ENCODE measurements at regions not wholly inside any gene's neighbourhood (a gene's known extent, or its start where the extent isn't known, plus 50 kb on each side); places are given as distances from the start of the nearest gene placed in this dataset.

DNA sequence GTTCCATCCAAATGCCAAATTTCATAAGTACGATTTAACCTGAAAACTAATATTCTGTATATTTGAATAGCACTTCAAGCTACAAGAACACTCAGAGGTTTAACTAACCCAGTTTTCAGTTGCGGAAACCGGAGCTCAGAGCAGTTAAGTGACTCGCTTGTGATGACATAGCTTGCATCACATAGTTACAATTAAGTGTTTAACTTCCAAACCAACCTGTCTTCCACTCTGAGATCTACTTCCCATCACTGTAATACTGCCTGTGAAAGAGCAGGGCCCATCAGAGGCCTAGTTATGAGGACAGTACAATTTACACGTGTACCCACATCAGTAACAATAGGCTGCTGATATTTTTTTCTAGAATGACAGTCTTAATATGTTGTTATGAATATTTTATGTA is 120.3 kb downstream of the MAD2L1 start:
- H3K27ac ChIP-seq, result no peak overlapping the region
- H3K27me3 ChIP-seq, result no peaks in the 10 kb centered on the region
- H3K4me3 ChIP-seq, result no peak overlapping the region
- TF ChIP-seq, protein P1, sequence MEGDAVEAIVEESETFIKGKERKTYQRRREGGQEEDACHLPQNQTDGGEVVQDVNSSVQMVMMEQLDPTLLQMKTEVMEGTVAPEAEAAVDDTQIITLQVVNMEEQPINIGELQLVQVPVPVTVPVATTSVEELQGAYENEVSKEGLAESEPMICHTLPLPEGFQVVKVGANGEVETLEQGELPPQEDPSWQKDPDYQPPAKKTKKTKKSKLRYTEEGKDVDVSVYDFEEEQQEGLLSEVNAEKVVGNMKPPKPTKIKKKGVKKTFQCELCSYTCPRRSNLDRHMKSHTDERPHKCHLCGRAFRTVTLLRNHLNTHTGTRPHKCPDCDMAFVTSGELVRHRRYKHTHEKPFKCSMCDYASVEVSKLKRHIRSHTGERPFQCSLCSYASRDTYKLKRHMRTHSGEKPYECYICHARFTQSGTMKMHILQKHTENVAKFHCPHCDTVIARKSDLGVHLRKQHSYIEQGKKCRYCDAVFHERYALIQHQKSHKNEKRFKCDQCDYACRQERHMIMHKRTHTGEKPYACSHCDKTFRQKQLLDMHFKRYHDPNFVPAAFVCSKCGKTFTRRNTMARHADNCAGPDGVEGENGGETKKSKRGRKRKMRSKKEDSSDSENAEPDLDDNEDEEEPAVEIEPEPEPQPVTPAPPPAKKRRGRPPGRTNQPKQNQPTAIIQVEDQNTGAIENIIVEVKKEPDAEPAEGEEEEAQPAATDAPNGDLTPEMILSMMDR (IDR thresholded peaks at IDR 0.05), result no peak
- TF ChIP-seq POLR2AphosphoS5 (IDR thresholded peaks at IDR 0.05) (no peak), EP300 (IDR thresholded peaks at IDR 0.05) (no peak), POLR2A (IDR thresholded peaks at IDR 0.05) (no peak)
- 71% methylated on average over 5 of the region's 5 CpGs for whole genome bisulfite sequencing
- H3K9me3 ChIP-seq, result no peaks in the 10 kb centered on the region
- no peak for DNase-seq (ENCODE audit: low spot score in 2 of 2)
- no peaks in the 10 kb centered on the region for H3K4me1 ChIP-seq
- H3K36me3 ChIP-seq, result no peaks in the 10 kb centered on the region

DNA sequence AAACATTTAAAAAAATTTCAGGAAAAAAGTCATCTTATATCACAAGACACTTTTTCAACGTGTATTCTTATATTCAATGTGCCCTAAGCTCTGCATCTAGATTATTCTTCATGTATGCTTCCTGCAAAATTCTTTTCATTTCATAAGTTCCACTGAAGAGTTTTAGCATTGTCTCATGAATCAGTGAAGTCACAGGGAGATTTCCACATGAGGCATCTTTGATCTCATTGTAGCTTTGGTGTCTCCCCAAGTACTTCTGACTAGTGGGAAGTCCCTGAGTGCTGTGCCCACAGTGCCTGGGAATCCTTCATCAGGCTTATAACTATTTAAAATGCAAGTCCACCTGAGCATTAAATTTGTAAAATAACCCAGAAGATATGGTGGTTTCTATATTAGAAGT is 123.8 kb downstream of the MAD2L1 start:
- TF ChIP-seq POLR2A (IDR thresholded peaks at IDR 0.05) (no peak), POLR2AphosphoS5 (IDR thresholded peaks at IDR 0.05) (no peak), EP300 (IDR thresholded peaks at IDR 0.05) (no peak)
- TF ChIP-seq, protein P1 (IDR thresholded peaks at IDR 0.05), result no peak
- WGBS, result 75% methylated on average over 1 of the region's 1 CpG
- Histone ChIP-seq H3K27ac (no peak overlapping the region), H3K27me3 (no peaks in the 10 kb centered on the region), H3K9me3 (no peaks in the 10 kb centered on the region), H3K36me3 (no peaks in the 10 kb centered on the region), H3K4me1 (no peaks in the 10 kb centered on the region), H3K4me3 (no peak overlapping the region)
- DNase-seq (ENCODE audit: low spot score in 2 of 2), result no peak

DNA sequence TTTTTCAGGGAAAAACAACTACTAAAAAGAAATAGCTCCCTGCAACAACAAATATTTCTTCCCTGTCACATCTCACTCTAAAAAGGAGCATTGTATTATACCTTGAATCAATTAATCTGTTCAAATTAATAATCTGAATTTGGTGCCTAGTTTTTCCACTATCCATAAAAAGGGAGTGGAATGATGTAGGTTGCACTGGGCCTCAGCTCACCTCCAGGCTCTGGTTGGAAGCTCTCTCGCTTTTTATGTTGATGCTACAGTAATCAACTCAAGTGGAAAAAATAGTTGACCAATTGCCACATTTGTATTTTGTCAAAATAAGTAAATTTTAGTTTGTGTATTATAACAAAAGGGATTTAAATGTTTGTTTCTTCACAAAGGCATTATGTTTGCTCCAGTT is 126.1 kb downstream of the MAD2L1 start:
- no peaks in the 10 kb centered on the region for H3K36me3 ChIP-seq
- no peaks in the 10 kb centered on the region for H3K27me3 ChIP-seq
- no peak overlapping the region for H3K27ac ChIP-seq
- no peaks in the 10 kb centered on the region for H3K9me3 ChIP-seq
- no peak for DNase-seq (ENCODE audit: low spot score in 2 of 2)
- no peak for TF ChIP-seq POLR2AphosphoS5 (IDR thresholded peaks at IDR 0.05)
- TF ChIP-seq POLR2A (IDR thresholded peaks at IDR 0.05), result no peak
- no peak for TF ChIP-seq EP300 (IDR thresholded peaks at IDR 0.05)
- TF ChIP-seq, protein P1 (IDR thresholded peaks at IDR 0.05), result no peak
- no peaks in the 10 kb centered on the region for H3K4me1 ChIP-seq
- no peak overlapping the region for H3K4me3 ChIP-seq
- WGBS, result 83% methylated on average over 1 of the region's 1 CpG

DNA sequence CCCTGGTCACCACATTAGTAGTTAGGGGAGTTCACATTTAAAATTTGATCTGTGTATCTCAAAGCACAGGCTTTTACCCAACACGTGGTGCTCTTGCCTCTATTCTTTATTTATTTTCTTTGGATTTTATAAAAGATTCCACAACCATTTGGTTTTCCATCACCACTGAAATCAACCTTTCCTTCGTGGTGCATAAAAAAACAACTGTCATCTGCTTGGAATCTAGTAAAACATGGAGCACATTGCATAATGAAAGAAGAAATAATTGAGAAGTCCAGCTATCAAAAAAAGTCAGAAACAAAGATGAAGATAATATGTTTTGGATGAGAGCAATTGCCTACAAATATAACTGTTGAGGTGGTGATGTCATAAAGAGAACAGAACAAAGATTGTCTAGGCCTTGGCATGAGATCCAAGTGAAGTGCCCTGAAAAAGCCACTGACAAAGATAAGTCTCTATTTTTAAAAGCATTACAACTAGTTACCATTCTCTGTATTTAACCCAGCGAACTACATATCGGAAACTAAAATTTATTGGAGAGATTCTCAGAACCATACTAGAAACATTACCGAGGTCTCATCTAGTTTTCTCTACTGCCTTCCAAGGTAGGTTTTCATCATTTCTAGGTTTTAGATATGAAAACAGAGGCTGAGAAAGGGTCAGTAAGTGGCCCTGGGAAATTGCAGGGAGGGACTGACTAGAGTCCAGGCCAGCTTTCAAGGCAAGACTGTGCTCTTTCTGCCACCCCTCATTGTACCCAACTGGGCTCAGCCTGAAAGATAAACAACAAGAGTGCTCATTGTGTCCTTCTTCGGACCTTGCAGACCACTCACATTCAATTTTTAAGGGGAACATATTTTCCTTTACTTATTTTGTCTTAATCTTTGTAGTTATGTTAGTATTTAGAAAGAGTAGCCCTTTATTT is 127.3 kb downstream of the MAD2L1 start:
- Histone ChIP-seq H3K4me3 (no peak overlapping the region), H3K27ac (no peak overlapping the region), H3K27me3 (no peaks in the 10 kb centered on the region), H3K9me3 (no peaks in the 10 kb centered on the region), H3K36me3 (no peaks in the 10 kb centered on the region), H3K4me1 (no peaks in the 10 kb centered on the region)
- DNase-seq (ENCODE audit: low spot score in 2 of 2), result no peak
- TF ChIP-seq EP300 (IDR thresholded peaks at IDR 0.05) (no peak), POLR2A (IDR thresholded peaks at IDR 0.05) (no peak), POLR2AphosphoS5 (IDR thresholded peaks at IDR 0.05) (no peak)
- TF ChIP-seq, protein P1 (IDR thresholded peaks at IDR 0.05), result no peak
- WGBS, result 74% methylated on average over 6 of the region's 6 CpGs

DNA sequence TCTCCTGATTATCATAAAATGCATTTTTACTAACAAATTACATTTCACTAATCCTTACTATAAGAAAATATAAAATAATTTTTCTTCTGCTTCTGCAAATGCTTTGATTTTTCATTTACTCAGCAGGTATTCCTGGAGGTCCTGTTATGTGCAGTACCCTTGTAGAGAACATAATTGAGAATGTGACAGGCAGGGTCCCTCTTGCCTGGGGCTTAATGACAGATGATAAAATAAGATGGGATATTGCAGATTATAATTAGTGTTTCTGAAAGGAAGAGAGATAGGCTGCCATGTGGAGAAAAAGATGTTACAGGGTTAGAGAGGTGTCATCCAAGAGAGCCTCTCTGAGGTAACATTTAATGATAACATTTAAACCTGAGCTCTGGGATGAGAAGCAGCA is 128.9 kb downstream of the MAD2L1 start:
- DNase-seq (ENCODE audit: low spot score in 2 of 2), result no peak
- H3K27me3 ChIP-seq, result no peaks in the 10 kb centered on the region
- H3K4me3 ChIP-seq, result no peak overlapping the region
- no peak for TF ChIP-seq POLR2AphosphoS5 (IDR thresholded peaks at IDR 0.05)
- TF ChIP-seq POLR2A (IDR thresholded peaks at IDR 0.05), result no peak
- TF ChIP-seq, protein P1 (IDR thresholded peaks at IDR 0.05), result no peak
- TF ChIP-seq EP300 (IDR thresholded peaks at IDR 0.05), result no peak
- no peaks in the 10 kb centered on the region for H3K4me1 ChIP-seq
- no peak overlapping the region for H3K27ac ChIP-seq
- H3K9me3 ChIP-seq, result no peaks in the 10 kb centered on the region
- no peaks in the 10 kb centered on the region for H3K36me3 ChIP-seq

All from suprapubic skin (tissue), 4 donors.